NCI-H187 (cell line): ENCODE measurements at regions not wholly inside any gene's neighbourhood (a gene's known extent, or its start where the extent isn't known, plus 50 kb on each side); places are given as distances from the start of the nearest gene placed in this dataset.
"Not testable (repeated sequence)": the region's sequence is repeated elsewhere in the genome, so short reads cannot be mapped to it uniquely, and the experiment has no call there.

ENCODE experiments used
- DNase-seq, 2 experiments: peaks; one replicate each; lab custom pipeline; 2025; lab: John Stamatoyannopoulos, UW

GRCh38 chr13:60689571-60689970 is 292.6 kb downstream of the TDRD3 start:
- DNase-seq: no peak

GRCh38 chr13:60689076-60689475 is 292.1 kb downstream of the TDRD3 start:
- no peak for DNase-seq

- no peak for DNase-seq
Observed at GRCh38 chr13:60679928-60680694, 283.1 kb downstream of the TDRD3 start.

- no peak for DNase-seq
Observed at GRCh38 chr13:60679131-60679530, 282.1 kb downstream of the TDRD3 start.

- no peak for DNase-seq
Observed at GRCh38 chr13:60671386-60671785, 274.4 kb downstream of the TDRD3 start.

- no peak for DNase-seq
Observed at GRCh38 chr13:60663788-60664187, 266.8 kb downstream of the TDRD3 start.

GRCh38 chr13:60662595-60662994 is 265.6 kb downstream of the TDRD3 start:
- no peak for DNase-seq

- DNase-seq: no peak
Observed at GRCh38 chr13:60661521-60661920, 264.5 kb downstream of the TDRD3 start.

GRCh38 chr13:60657586-60657985 is 260.6 kb downstream of the TDRD3 start:
- not testable (repeated sequence) for DNase-seq

- DNase-seq: no peak
Observed at GRCh38 chr13:60655256-60655655, 258.2 kb downstream of the TDRD3 start.

- DNase-seq: no peak
Observed at GRCh38 chr13:60654415-60654814, 257.4 kb downstream of the TDRD3 start.

- no peak for DNase-seq
Observed at GRCh38 chr13:60647547-60647946, 250.5 kb downstream of the TDRD3 start.

- DNase-seq: no peak
Observed at GRCh38 chr13:60646620-60647019, 249.6 kb downstream of the TDRD3 start.

- DNase-seq: no peak
Observed at GRCh38 chr13:60645676-60646075, 248.7 kb downstream of the TDRD3 start.

- DNase-seq: no peak
Observed at GRCh38 chr13:60642552-60642951, 245.5 kb downstream of the TDRD3 start.

- DNase-seq: no peak
Observed at GRCh38 chr13:60629158-60629557, 232.1 kb downstream of the TDRD3 start.

- no peak for DNase-seq
Observed at GRCh38 chr13:60627071-60627686, 230.2 kb downstream of the TDRD3 start.
